ENCODE measurements at regions not wholly inside any gene's neighbourhood (a gene's known extent, or its start where the extent isn't known, plus 50 kb on each side); places are given as distances from the start of the nearest gene placed in this dataset.

- H3T11ph ChIP-seq (ENCODE audit: low read length), result no peak overlapping the region
- H3K27me3 ChIP-seq (ENCODE audit: insufficient read depth, low read length), result no peaks in the 10 kb centered on the region
- no peak overlapping the region for H3K27ac ChIP-seq (ENCODE audit: insufficient read length, low read depth, low read length)
- no peaks in the 10 kb centered on the region for H3K79me2 ChIP-seq (ENCODE audit: insufficient read depth, low read length)
- H3K4ac ChIP-seq (ENCODE audit: low read depth, low read length), result no peak overlapping the region
- H3K79me1 ChIP-seq (ENCODE audit: insufficient read depth, low read depth, low read length, poor library complexity, severe bottlenecking), result no peaks in the 10 kb centered on the region
- H2BK5ac ChIP-seq (ENCODE audit: insufficient read length, low read length), result no peak overlapping the region
- H4K91ac ChIP-seq (ENCODE audit: insufficient read length, low read depth, low read length), result no peak overlapping the region
- no peak overlapping the region for H3K14ac ChIP-seq (ENCODE audit: insufficient read depth, low read length)
- no peak overlapping the region for H2AFZ ChIP-seq (ENCODE audit: low read length)
- WGBS (ENCODE audit: extremely low coverage, insufficient read length, low lambda C conversion rate), result no CpG with 5 or more reads among the region's 3 CpGs
- no peak for DNase-seq
- no peak overlapping the region for H3K18ac ChIP-seq (ENCODE audit: insufficient read length, low read depth, low read length)
- no peak overlapping the region for H2AK5ac ChIP-seq (ENCODE audit: insufficient read length, low read length)
- peak overlapping the region in 2 of 3 experiments; percentile 5 to 18; a peak in 2 of 7 replicates for H3K27ac Mint-ChIP-seq
- TF ChIP-seq CTCF (conservative IDR thresholded peaks at IDR 0.05), result no peak
- H3K36me3 Mint-ChIP-seq (ENCODE audit: insufficient read depth in 1 of 3, low read depth in 3 of 3), result no peaks in the 10 kb centered on the region
- H3K56ac ChIP-seq (ENCODE audit: insufficient read length, low read depth, low read length), result no peak overlapping the region
- no peak overlapping the region for H3K23ac ChIP-seq (ENCODE audit: insufficient read length, low read depth, low read length)
- H3K4me1 Mint-ChIP-seq, result peaks cover 29 to 38% of the 10 kb centered on the region in 2 experiments
- H4K8ac ChIP-seq (replicated peaks; ENCODE audit: insufficient read length, low read depth, low read length), result no peak overlapping the region
- H4K5ac ChIP-seq (ENCODE audit: insufficient read length, low read depth, low read length), result no peak overlapping the region
- H4K20me1 ChIP-seq (ENCODE audit: control insufficient read depth, insufficient read depth, insufficient read length), result no peaks in the 10 kb centered on the region
- no peak overlapping the region for H2BK120ac ChIP-seq (ENCODE audit: low read depth, low read length, poor library complexity, severe bottlenecking)
- H3K9me3 ChIP-seq (ENCODE audit: control insufficient read depth, low read depth, low read length), result no peaks in the 10 kb centered on the region
- no peak overlapping the region for H2BK20ac ChIP-seq (ENCODE audit: low read depth, low read length, poor library complexity, severe bottlenecking)
- no peak overlapping the region for H2BK12ac ChIP-seq (ENCODE audit: insufficient read length, low read depth, low read length)
- no peak overlapping the region for H2BK15ac ChIP-seq (ENCODE audit: low read depth, low read length)
- no peak overlapping the region for H3K4me2 ChIP-seq (ENCODE audit: insufficient read depth, insufficient read length, low read length)
- H3K4me3 Mint-ChIP-seq, result no peak overlapping the region
- peaks cover 2% of the 10 kb centered on the region; the same call in 1 of the 2 replicates for H3K4me1 ChIP-seq (ENCODE audit: insufficient read depth, low read length)
- H3K23me2 ChIP-seq (ENCODE audit: insufficient read length, low read depth, low read length, poor library complexity, severe bottlenecking), result no peaks in the 10 kb centered on the region
- no peak overlapping the region for H3K9ac ChIP-seq (ENCODE audit: extremely low read depth, insufficient read length, low read length)
- H3K9me3 Mint-ChIP-seq, result no peaks in the 10 kb centered on the region
- peaks cover 10% of the 10 kb centered on the region for H3K27me3 Mint-ChIP-seq (ENCODE audit: low read depth)
Measured at GRCh38 chr1:243924188-243924587, 74.1 kb upstream of the AKT3 start.

Data from H9 (cell line).